ENCODE measurements at regions not wholly inside any gene's neighbourhood (a gene's known extent, or its start where the extent isn't known, plus 50 kb on each side); places are given as distances from the start of the nearest gene placed in this dataset.

DNA sequence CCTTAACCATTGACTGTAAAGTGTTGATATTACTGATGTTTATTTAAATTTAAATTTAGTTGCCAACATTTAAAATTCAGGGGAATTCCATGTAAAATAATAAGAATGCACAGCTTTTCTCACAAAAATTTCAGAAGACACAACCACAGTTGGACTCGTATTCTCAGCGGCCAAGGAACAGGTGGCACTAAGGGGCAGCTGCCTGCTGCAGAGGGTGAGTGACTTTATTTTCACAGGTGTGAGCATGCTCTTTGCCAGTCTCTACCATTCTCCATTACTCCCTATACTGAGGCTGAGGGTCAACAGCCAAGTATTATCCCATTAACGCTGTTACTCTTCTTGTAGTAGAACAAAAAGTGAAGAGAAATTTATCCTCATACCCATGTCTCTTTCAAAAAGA, 92.1 kb upstream of the GADL1 start:
- no peak overlapping the region for H4K8ac ChIP-seq (ENCODE audit: low read depth, low read length)
- H3K79me2 ChIP-seq (ENCODE audit: control insufficient read depth, insufficient read depth, low read length), result no peaks in the 10 kb centered on the region
- H3K4me1 ChIP-seq (ENCODE audit: control insufficient read depth, low read depth, low read length), result peaks cover 12% of the 10 kb centered on the region
- no peak overlapping the region for H3K4me2 ChIP-seq (ENCODE audit: low read length)
- DNase-seq, result no peak
- H3K56ac ChIP-seq (ENCODE audit: low read length), result no peak overlapping the region
- H3K27ac ChIP-seq (ENCODE audit: low read depth, low read length), result no peak overlapping the region
- no peak overlapping the region for H3K9ac ChIP-seq (ENCODE audit: low read length)
- H3K27me3 ChIP-seq (ENCODE audit: insufficient read depth, low read length, poor library complexity), result no peaks in the 10 kb centered on the region
- H3K4ac ChIP-seq (ENCODE audit: low read depth, low read length), result no peak overlapping the region
- no peak overlapping the region for H2BK15ac ChIP-seq (replicated peaks; ENCODE audit: low read depth)
- no peak overlapping the region for H2BK5ac ChIP-seq (ENCODE audit: low read length)
- H2BK120ac ChIP-seq (ENCODE audit: low read depth, low read length), result no peak overlapping the region
- no peak overlapping the region for H2AK5ac ChIP-seq (ENCODE audit: low read length)
- no peaks in the 10 kb centered on the region for H3K36me3 ChIP-seq (ENCODE audit: control insufficient read depth, insufficient read depth, low read length)
- no peak overlapping the region for H3K18ac ChIP-seq (ENCODE audit: low read length)
- no CpG with 5 or more reads among the region's 3 CpGs for WGBS (ENCODE audit: extremely low coverage, insufficient coverage, low lambda C conversion rate)
- no peak overlapping the region for H3K23ac ChIP-seq (ENCODE audit: low read length)
- no peak overlapping the region for H3K4me3 ChIP-seq (ENCODE audit: low read length)
- H3K79me1 ChIP-seq (ENCODE audit: low read length), result no peaks in the 10 kb centered on the region
- no peak overlapping the region for H4K5ac ChIP-seq (ENCODE audit: low read length)

DNA sequence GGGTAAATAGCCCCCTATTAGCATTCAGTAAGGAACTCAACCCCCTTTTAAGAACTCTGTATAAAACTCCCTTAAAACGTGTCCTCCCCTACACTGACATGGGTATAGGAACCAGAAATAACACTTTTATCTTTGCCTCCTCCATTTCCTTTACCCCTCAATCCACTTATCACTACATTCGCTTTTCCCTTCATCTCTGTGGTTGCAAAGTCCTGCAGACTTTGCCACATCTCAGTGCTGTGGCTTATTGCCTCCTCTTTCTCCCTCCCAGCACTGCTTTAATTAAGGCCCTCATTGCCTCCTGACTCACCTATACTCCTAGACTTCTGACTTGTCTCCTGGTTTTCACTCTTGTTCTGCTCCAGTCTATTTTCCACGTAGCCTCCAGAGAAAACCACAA, 94.3 kb upstream of the GADL1 start:
- Histone ChIP-seq H3K4ac (ENCODE audit: low read depth, low read length) (no peak overlapping the region), H3K23ac (ENCODE audit: low read length) (no peak overlapping the region), H4K5ac (ENCODE audit: low read length) (no peak overlapping the region), H2BK120ac (ENCODE audit: low read depth, low read length) (no peak overlapping the region), H4K8ac (ENCODE audit: low read depth, low read length) (no peak overlapping the region), H2BK5ac (ENCODE audit: low read length) (no peak overlapping the region), H3K18ac (ENCODE audit: low read length) (no peak overlapping the region), H3K4me1 (ENCODE audit: control insufficient read depth, low read depth, low read length) (peaks cover 6% of the 10 kb centered on the region), H3K9ac (ENCODE audit: low read length) (no peak overlapping the region), H2BK15ac (replicated peaks; ENCODE audit: low read depth) (no peak overlapping the region), H3K56ac (ENCODE audit: low read length) (no peak overlapping the region), H3K36me3 (ENCODE audit: control insufficient read depth, insufficient read depth, low read length) (no peaks in the 10 kb centered on the region), H3K4me3 (ENCODE audit: low read length) (no peak overlapping the region), H3K27ac (ENCODE audit: low read depth, low read length) (no peak overlapping the region), H2AK5ac (ENCODE audit: low read length) (no peak overlapping the region), H3K4me2 (ENCODE audit: low read length) (no peak overlapping the region), H3K79me2 (ENCODE audit: control insufficient read depth, insufficient read depth, low read length) (no peaks in the 10 kb centered on the region), H3K79me1 (ENCODE audit: low read length) (no peaks in the 10 kb centered on the region), H3K27me3 (ENCODE audit: insufficient read depth, low read length, poor library complexity) (no peaks in the 10 kb centered on the region)
- no CpG with 5 or more reads among the region's 3 CpGs for WGBS (ENCODE audit: extremely low coverage, insufficient coverage, low lambda C conversion rate)
- peak; percentile 45 for DNase-seq

DNA sequence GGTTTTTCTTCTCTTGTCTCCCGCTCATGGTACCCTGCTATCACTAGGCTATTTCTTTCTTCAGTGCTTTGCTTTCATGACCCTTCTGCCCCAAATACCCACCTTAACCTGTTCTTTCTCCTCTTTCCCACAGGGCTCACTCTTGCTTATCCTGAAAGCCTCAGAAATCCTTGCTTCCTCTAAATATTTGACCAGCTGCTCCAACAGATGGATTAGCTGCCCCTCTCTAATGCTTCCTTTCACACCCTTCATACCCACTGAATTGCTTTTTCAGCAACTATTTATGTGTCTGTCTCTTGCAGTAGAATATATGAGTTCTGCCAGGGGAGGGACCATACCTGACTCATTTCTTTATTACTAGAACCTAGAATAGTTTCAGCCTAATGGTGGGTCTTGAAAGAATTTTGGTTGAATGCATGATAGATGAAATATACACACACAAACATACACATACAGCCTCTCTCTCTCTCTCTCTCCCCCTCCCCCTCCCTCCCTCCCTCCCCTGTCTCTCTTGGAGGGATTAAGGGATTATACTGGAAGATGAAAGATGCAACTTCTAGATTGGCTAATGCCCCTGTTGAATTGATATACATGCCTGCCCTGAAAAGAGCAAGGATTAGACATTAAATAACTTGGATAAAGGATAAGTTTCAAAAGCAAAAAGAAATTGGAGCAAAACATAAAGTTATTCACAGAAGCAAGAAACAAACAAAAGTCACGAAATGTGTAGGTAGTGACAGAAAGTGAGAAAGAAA, 95.0 kb upstream of the GADL1 start:
- H2AK5ac ChIP-seq (ENCODE audit: low read length), result no peak overlapping the region
- H3K4me2 ChIP-seq (ENCODE audit: low read length), result no peak overlapping the region
- no peaks in the 10 kb centered on the region for H3K27me3 ChIP-seq (ENCODE audit: insufficient read depth, low read length, poor library complexity)
- no peak overlapping the region for H3K4ac ChIP-seq (ENCODE audit: low read depth, low read length)
- WGBS (ENCODE audit: extremely low coverage, insufficient coverage, low lambda C conversion rate), result no CpG with 5 or more reads among the region's 2 CpGs
- H3K9ac ChIP-seq (ENCODE audit: low read length), result no peak overlapping the region
- no peak overlapping the region for H2BK5ac ChIP-seq (ENCODE audit: low read length)
- H2BK120ac ChIP-seq (ENCODE audit: low read depth, low read length), result no peak overlapping the region
- H4K8ac ChIP-seq (ENCODE audit: low read depth, low read length), result no peak overlapping the region
- H2BK15ac ChIP-seq (replicated peaks; ENCODE audit: low read depth), result no peak overlapping the region
- H3K4me1 ChIP-seq (ENCODE audit: control insufficient read depth, low read depth, low read length), result peaks cover 3% of the 10 kb centered on the region
- H3K4me3 ChIP-seq (ENCODE audit: low read length), result no peak overlapping the region
- no peak overlapping the region for H3K56ac ChIP-seq (ENCODE audit: low read length)
- H4K5ac ChIP-seq (ENCODE audit: low read length), result no peak overlapping the region
- H3K36me3 ChIP-seq (ENCODE audit: control insufficient read depth, insufficient read depth, low read length), result no peaks in the 10 kb centered on the region
- no peak overlapping the region for H3K27ac ChIP-seq (ENCODE audit: low read depth, low read length)
- no peaks in the 10 kb centered on the region for H3K79me2 ChIP-seq (ENCODE audit: control insufficient read depth, insufficient read depth, low read length)
- DNase-seq, result no peak
- peak overlapping the region; percentile 68 for H3K18ac ChIP-seq (ENCODE audit: low read length)
- no peaks in the 10 kb centered on the region for H3K79me1 ChIP-seq (ENCODE audit: low read length)
- H3K23ac ChIP-seq (ENCODE audit: low read length), result no peak overlapping the region

DNA sequence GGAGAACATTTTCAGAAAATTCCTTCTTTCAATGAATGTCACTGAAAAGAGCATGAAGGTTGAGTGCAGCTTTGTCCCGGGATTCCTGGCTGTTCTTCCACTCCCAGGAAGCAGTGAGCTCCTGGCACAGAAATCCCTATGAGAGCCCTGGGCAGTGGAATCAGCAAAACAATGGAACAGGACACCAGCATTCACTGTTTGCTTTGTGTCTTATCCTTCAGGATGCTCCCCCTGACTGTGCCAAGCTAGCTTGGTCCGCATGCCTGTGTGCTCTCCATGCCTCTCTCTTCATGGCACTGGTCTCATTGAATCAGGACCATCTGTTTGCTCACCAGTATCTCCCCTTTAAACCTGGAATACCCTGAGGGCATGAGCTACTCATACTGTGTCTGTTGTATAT, 102.0 kb upstream of the GADL1 start:
- no peak overlapping the region for H3K4me3 ChIP-seq (ENCODE audit: low read length)
- no peaks in the 10 kb centered on the region for H3K79me2 ChIP-seq (ENCODE audit: control insufficient read depth, insufficient read depth, low read length)
- WGBS (ENCODE audit: extremely low coverage, insufficient coverage, low lambda C conversion rate), result no CpG with 5 or more reads among the region's 2 CpGs
- no peak overlapping the region for H2BK5ac ChIP-seq (ENCODE audit: low read length)
- no peak overlapping the region for H3K4me2 ChIP-seq (ENCODE audit: low read length)
- no peaks in the 10 kb centered on the region for H3K4me1 ChIP-seq (ENCODE audit: control insufficient read depth, low read depth, low read length)
- no peak overlapping the region for H2BK15ac ChIP-seq (replicated peaks; ENCODE audit: low read depth)
- no peak overlapping the region for H3K27ac ChIP-seq (ENCODE audit: low read depth, low read length)
- H3K79me1 ChIP-seq (ENCODE audit: low read length), result no peaks in the 10 kb centered on the region
- no peak overlapping the region for H4K5ac ChIP-seq (ENCODE audit: low read length)
- no peak overlapping the region for H3K56ac ChIP-seq (ENCODE audit: low read length)
- no peak overlapping the region for H4K8ac ChIP-seq (ENCODE audit: low read depth, low read length)
- no peaks in the 10 kb centered on the region for H3K36me3 ChIP-seq (ENCODE audit: control insufficient read depth, insufficient read depth, low read length)
- H3K23ac ChIP-seq (ENCODE audit: low read length), result no peak overlapping the region
- H3K18ac ChIP-seq (ENCODE audit: low read length), result no peak overlapping the region
- no peak overlapping the region for H3K4ac ChIP-seq (ENCODE audit: low read depth, low read length)
- no peak overlapping the region for H2AK5ac ChIP-seq (ENCODE audit: low read length)
- no peak overlapping the region for H3K9ac ChIP-seq (ENCODE audit: low read length)
- no peaks in the 10 kb centered on the region for H3K27me3 ChIP-seq (ENCODE audit: insufficient read depth, low read length, poor library complexity)
- DNase-seq, result peak; percentile 60
- no peak overlapping the region for H2BK120ac ChIP-seq (ENCODE audit: low read depth, low read length)

DNA sequence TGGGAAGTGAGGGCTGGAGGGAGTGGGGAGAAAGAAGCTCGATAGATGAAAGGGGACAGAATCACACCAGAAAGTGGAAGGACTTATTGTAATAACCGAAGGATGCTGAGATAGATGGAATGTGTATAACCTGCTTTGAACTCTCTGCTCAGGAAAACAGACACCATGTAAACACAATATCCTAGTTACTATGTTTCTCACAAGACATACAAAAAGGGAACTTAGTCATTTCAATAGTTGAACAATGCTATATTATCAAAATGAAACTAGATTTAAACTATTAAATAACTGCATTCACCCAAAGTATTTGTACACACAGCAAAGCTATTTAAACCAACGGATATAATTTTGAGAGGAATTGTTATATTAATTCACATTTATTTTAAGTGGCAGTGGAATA, 108.3 kb upstream of the GADL1 start:
- Histone ChIP-seq H2AK5ac (ENCODE audit: low read length) (no peak overlapping the region), H3K4me2 (ENCODE audit: low read length) (no peak overlapping the region), H4K8ac (ENCODE audit: low read depth, low read length) (no peak overlapping the region), H3K27ac (ENCODE audit: low read depth, low read length) (no peak overlapping the region), H3K4me3 (ENCODE audit: low read length) (no peak overlapping the region), H2BK5ac (ENCODE audit: low read length) (no peak overlapping the region), H2BK15ac (replicated peaks; ENCODE audit: low read depth) (no peak overlapping the region), H3K4me1 (ENCODE audit: control insufficient read depth, low read depth, low read length) (no peaks in the 10 kb centered on the region), H3K9ac (ENCODE audit: low read length) (no peak overlapping the region), H3K27me3 (ENCODE audit: insufficient read depth, low read length, poor library complexity) (no peaks in the 10 kb centered on the region), H2BK120ac (ENCODE audit: low read depth, low read length) (no peak overlapping the region), H3K4ac (ENCODE audit: low read depth, low read length) (no peak overlapping the region), H3K36me3 (ENCODE audit: control insufficient read depth, insufficient read depth, low read length) (no peaks in the 10 kb centered on the region), H3K79me1 (ENCODE audit: low read length) (no peaks in the 10 kb centered on the region), H3K79me2 (ENCODE audit: control insufficient read depth, insufficient read depth, low read length) (no peaks in the 10 kb centered on the region), H3K56ac (ENCODE audit: low read length) (no peak overlapping the region), H3K18ac (ENCODE audit: low read length) (no peak overlapping the region), H3K23ac (ENCODE audit: low read length) (no peak overlapping the region), H4K5ac (ENCODE audit: low read length) (no peak overlapping the region)
- no CpG with 5 or more reads among the region's 3 CpGs for WGBS (ENCODE audit: extremely low coverage, insufficient coverage, low lambda C conversion rate)
- DNase-seq, result no peak
